HG03575 (cell line): ENCODE measurements at regions not wholly inside any gene's neighbourhood (a gene's known extent, or its start where the extent isn't known, plus 50 kb on each side); places are given as distances from the start of the nearest gene placed in this dataset.

Experiments used
- ATAC-seq: cut with Tn5 transposase; IDR thresholded peaks from one replicate; pipeline ENCODE4 v1.9.1; 2021; ENCODE audit not compliant: unreplicated experiment, insufficient number of reproducible peaks, low FRiP score; ENCODE audit errors: extremely low read depth

DNA sequence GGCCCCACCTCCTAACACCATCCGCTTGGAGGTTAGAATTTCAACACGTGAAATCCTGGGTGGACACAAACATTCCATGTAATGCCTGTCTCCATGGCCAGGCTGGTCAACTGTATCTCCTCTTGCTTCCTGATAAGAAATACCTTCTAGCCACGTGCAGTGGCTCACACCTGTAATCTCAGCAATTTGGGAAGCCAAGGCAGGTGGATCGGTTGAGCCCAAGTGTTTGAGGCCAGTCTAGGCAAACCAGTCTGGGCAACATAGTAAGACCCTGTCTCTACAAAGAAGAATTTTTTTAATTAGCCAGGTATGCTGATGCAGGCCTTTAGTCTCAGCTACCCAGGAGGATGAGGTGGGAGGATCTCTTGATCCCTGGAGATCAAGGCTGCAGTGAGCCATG is 58.3 kb upstream of the GALNT2 start:
- no peak for ATAC-seq

DNA sequence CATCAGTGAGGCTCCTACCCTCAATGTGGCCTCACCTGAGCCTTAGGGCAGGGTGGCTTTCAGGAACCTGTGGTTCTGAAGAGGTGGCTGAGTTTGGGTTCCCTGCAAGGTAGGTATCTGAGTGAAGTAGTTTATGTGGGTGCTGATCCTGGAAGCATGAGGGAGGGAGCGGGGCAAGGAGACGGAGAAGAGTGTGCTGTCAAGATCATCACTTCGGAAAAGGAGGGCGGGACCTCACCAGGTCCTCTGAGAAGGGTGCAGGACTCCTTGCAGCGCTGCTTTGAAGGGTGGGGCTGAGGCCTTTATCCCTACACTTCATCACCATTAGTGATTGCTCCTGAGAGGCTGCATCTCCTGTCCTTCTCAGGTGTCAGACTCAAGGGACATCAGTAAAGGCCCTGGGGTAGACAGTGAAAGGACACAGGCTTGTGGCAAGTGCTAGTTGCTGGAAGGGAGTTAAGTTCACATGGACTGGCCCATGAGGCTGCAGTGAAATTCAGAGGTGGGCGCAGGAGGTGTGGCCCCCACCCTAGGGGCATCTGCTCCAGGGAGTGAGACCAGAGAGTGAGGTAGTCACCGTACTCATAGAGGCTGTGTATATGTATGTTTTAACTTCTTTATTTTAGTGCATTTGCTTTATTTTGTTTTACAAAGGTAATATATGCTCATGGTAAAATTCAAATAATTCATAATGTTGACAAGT is 57.3 kb upstream of the GALNT2 start:
- no peak for ATAC-seq

DNA sequence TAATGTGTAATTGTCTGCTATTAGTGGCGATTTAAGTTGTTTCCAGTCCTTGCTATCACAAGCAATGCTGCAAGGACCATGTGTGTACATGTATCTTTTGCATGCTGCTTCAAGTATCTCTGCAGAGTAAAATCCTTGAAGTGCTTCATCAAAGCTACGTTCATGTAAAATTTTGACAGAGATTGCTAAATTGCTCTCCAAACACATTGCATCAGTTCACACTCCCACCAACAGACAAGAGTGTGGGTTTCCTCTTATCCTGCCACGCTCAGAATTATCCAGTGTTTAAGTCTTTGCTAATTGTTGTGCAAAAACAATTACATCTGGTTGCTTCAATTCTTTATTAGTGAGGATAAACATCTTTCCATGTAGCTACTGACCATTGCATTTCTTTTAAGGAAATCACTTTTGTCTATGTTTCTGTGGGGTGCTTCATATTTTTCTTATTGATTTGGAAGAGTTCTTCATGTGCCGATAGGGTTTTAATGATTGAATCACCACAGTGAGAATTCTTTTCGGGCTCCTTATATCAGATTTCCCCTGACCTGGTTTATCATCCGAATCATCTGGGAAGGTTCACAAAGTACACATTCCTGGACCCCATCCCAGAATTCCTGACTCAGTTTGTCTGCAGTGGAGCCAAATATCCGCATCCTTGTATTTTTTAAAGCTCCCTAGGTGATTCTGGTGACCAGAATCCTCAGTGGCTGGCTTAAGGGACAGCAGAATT is 56.3 kb upstream of the GALNT2 start:
- ATAC-seq, result no peak

DNA sequence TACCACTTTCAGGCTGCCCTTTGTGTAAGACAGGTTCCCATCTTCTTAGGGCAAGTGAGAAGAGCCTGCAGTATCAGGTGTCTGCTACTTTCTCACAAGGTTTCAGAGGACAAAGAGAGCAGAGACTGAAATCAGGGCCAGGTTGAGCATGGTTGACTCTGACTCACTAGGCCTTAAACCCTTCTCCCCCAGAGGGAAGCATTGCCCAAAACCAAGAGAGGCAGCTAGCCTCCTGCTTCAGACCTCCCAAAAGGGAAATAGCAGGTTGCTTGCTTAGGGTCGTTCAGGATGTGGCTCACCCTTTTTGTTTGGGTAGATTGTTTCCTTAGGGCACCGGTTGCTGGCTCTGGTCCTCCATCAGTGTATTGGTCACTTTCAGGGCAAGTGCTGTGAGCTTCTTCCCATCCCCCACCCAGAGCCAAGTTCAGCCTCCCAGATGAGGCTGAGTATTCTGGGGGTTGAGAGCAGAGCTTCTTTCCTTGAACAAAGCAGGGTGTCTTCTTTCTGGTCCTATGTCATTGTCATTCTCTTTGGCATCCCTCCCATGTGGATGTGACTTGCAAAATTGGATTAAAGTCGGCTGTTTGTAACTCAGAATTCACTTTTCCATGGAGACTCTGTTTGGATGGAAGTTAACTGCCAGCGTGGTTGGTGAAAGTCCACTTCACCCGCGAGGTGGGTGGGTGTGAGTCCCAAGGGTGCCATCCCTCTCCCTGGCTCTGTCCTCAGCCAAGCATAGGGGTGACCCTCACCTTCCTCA is 55.5 kb upstream of the GALNT2 start:
- no peak for ATAC-seq

DNA sequence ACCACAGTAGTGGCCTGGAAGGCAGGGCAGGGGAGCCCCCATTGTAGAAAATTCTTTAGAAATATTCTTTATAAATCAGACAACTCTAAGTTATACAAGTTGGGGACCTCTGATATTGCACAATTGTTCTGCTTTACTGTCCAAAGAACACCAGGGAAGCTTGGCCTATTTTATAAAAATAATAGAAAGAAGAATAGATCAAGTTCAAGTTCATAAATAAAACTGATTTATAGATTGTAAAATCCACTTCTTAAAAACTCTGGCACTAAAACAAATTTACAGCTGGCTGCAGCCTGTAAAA is 55.0 kb upstream of the GALNT2 start:
- ATAC-seq, result no peak

DNA sequence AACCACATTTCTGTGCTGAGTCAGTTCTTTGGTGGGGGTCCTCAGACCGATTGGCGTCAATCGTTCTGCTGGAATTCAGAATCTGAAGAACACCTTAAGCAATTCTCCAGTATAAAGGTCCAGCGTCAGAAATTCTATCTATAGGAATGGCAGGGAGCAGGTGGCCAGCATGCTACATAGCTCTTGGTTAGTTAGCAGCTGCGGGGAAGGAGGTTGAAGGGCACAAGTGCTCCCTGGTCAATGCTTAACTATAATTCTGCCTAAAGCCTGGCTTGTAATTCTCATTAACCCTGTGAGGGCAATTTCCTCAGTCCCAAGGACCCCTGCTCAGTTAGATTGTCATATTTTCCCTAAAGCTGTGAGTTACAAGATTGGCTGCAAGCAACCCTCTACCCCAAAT is 54.3 kb upstream of the GALNT2 start:
- ATAC-seq, result no peak

DNA sequence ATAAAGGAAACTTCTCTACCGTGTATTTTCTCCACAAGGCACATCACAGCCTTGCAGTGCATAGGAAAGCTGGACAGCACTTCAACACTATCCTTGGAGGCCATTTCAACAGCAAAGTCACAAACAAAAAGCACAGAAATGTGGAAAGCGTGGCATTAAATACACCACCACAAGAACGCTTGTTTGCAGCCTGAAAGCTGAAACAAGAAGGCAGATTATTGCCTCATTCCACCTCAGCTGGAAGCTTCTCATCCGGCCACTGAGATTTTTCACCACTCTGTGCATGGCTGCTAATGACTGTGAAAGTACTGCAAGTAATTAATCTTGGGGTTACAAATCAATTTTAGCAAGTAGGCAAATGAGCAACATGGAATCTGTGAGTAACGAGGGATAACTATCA is 50.9 kb upstream of the GALNT2 start:
- no peak for ATAC-seq
